ENCODE measurements at regions not wholly inside any gene's neighbourhood (a gene's known extent, or its start where the extent isn't known, plus 50 kb on each side); places are given as distances from the start of the nearest gene placed in this dataset.

GRCh38 chr16:26762594-26762993 lies 304.1 kb upstream of the C16orf82 start:
- CTCF ChIA-PET = no interaction called here
- intact Hi-C loops (cut with micrococcal nuclease) = no loop called here
- H3K9me3 ChIP-seq (ENCODE audit: control insufficient read depth in 1 of 2, insufficient read depth in 1 of 2, low read depth in 1 of 2, low read length in 2 of 2) = no peaks in the 10 kb centered on the region

DNA sequence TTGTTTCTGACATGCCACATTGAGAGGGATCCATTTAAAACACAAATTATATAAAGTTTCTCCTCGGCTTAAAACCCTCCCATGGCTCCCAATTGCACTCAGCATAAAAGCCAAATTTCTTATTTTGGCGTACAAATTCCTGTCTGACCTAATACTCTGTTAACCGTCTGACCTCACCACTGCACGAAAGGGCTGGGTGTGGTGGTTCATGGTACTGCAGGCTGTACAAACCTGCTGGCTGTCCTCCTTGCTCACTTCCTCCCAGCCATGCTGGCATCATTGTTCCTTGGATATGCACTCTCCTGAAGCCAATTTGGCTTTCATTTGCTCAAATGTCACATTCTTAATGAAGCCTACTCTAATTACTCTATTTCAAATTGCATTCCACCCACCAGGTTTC lies 301.6 kb upstream of the C16orf82 start:
- H3K4me2 ChIP-seq (ENCODE audit: low read length) = no peak overlapping the region
- H2AFZ ChIP-seq (ENCODE audit: low read depth, low read length, poor library complexity, severe bottlenecking) = no peak overlapping the region
- BruUV-seq (replicated peaks) = no TSS peak
- H3K27me3 ChIP-seq (ENCODE audit: insufficient read depth, low read length) = no peaks in the 10 kb centered on the region
- POLR2A ChIA-PET = no interaction called here
- H3K9ac ChIP-seq (ENCODE audit: low read length) = no peak overlapping the region
- no peak overlapping the region for H3K4me3 ChIP-seq (replicated peaks in 1 of 2; ENCODE audit: low read depth in 1 of 2, low read length in 2 of 2)
- H3K36me3 ChIP-seq (ENCODE audit: control insufficient read depth in 1 of 2, insufficient read depth in 2 of 2, low read length in 2 of 2) = no peaks in the 10 kb centered on the region
- intact Hi-C loops (cut with micrococcal nuclease) = no loop called here
- no peaks in the 10 kb centered on the region for H3K9me3 ChIP-seq (ENCODE audit: control insufficient read depth in 1 of 2, insufficient read depth in 1 of 2, low read depth in 1 of 2, low read length in 2 of 2)
- H3K9me2 ChIP-seq (ENCODE audit: insufficient read depth) = no peaks in the 10 kb centered on the region
- TF ChIP-seq CTCF (IDR thresholded peaks at IDR 0.05 in 2 of 3, conservative IDR thresholded peaks at IDR 0.05 in 1 of 3; ENCODE audit: borderline replicate concordance in 1 of 3, insufficient read depth in 1 of 3, low read depth in 2 of 3, low read length in 2 of 3) = peak in 2 of 3 experiments; percentile 50 to 52; a peak in 4 of 6 replicates
- no peak for TF ChIP-seq FOSL1 (IDR thresholded peaks at IDR 0.05; ENCODE audit: low read depth)
- H3K27ac ChIP-seq (ENCODE audit: low read depth, low read length) = no peak overlapping the region
- CTCF ChIA-PET = no interaction called here
- no peaks in the 10 kb centered on the region for H3K79me2 ChIP-seq (ENCODE audit: insufficient read depth, low read length)
- no peaks in the 10 kb centered on the region for H4K20me1 ChIP-seq (ENCODE audit: insufficient read depth)
- ATAC-seq (peak; percentile 69), DNase-seq (ENCODE audit: low read depth, low spot score) (no peak)
- H3K4me1 ChIP-seq (ENCODE audit: control insufficient read depth in 1 of 2, insufficient read depth in 2 of 2, low read length in 2 of 2) = no peaks in the 10 kb centered on the region
- RAD21 ChIA-PET (ENCODE audit: low non-redundant PET in 1 of 2, low total read pairs in 2 of 2, uncharacterized antibody in 2 of 2, unreplicated experiment in 2 of 2) = no interaction called here

More at GRCh38 chr16:26762594-26762993, 304.1 kb upstream of the C16orf82 start:
- no peaks in the 10 kb centered on the region for H3K4me1 ChIP-seq (ENCODE audit: control insufficient read depth in 1 of 2, insufficient read depth in 2 of 2, low read length in 2 of 2)
- H3K27ac ChIP-seq (ENCODE audit: low read depth, low read length) = no peak overlapping the region
- POLR2A ChIA-PET = no interaction called here
- RAD21 ChIA-PET (ENCODE audit: low non-redundant PET in 1 of 2, low total read pairs in 2 of 2, uncharacterized antibody in 2 of 2, unreplicated experiment in 2 of 2) = no interaction called here
- no peak overlapping the region for H3K9ac ChIP-seq (ENCODE audit: low read length)
- no peak overlapping the region for H3K4me2 ChIP-seq (ENCODE audit: low read length)
- H3K36me3 ChIP-seq (ENCODE audit: control insufficient read depth in 1 of 2, insufficient read depth in 2 of 2, low read length in 2 of 2) = no peaks in the 10 kb centered on the region
- no peaks in the 10 kb centered on the region for H3K27me3 ChIP-seq (ENCODE audit: insufficient read depth, low read length)
- DNase-seq (ENCODE audit: low read depth, low spot score) (no peak), ATAC-seq (no peak)
- TF ChIP-seq EGR1 (IDR thresholded peaks at IDR 0.05; ENCODE audit: low read depth) (no peak), ELF1 (IDR thresholded peaks at IDR 0.05; ENCODE audit: borderline replicate concordance, low read depth) (no peak)
- TF ChIP-seq, protein P1, sequence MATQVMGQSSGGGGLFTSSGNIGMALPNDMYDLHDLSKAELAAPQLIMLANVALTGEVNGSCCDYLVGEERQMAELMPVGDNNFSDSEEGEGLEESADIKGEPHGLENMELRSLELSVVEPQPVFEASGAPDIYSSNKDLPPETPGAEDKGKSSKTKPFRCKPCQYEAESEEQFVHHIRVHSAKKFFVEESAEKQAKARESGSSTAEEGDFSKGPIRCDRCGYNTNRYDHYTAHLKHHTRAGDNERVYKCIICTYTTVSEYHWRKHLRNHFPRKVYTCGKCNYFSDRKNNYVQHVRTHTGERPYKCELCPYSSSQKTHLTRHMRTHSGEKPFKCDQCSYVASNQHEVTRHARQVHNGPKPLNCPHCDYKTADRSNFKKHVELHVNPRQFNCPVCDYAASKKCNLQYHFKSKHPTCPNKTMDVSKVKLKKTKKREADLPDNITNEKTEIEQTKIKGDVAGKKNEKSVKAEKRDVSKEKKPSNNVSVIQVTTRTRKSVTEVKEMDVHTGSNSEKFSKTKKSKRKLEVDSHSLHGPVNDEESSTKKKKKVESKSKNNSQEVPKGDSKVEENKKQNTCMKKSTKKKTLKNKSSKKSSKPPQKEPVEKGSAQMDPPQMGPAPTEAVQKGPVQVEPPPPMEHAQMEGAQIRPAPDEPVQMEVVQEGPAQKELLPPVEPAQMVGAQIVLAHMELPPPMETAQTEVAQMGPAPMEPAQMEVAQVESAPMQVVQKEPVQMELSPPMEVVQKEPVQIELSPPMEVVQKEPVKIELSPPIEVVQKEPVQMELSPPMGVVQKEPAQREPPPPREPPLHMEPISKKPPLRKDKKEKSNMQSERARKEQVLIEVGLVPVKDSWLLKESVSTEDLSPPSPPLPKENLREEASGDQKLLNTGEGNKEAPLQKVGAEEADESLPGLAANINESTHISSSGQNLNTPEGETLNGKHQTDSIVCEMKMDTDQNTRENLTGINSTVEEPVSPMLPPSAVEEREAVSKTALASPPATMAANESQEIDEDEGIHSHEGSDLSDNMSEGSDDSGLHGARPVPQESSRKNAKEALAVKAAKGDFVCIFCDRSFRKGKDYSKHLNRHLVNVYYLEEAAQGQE (IDR thresholded peaks at IDR 0.05; ENCODE audit: low read depth) = peak; percentile 20; the same call in 1 of the 2 replicates
- H2AFZ ChIP-seq (ENCODE audit: low read depth, low read length, poor library complexity, severe bottlenecking) = no peak overlapping the region
- H3K79me2 ChIP-seq (ENCODE audit: insufficient read depth, low read length) = no peaks in the 10 kb centered on the region
- no peaks in the 10 kb centered on the region for H3K9me2 ChIP-seq (ENCODE audit: insufficient read depth)
- no TSS peak for BruUV-seq (replicated peaks)
- H4K20me1 ChIP-seq (ENCODE audit: insufficient read depth) = no peaks in the 10 kb centered on the region
- no peak overlapping the region for H3K4me3 ChIP-seq (replicated peaks in 1 of 2; ENCODE audit: low read depth in 1 of 2, low read length in 2 of 2)
